Endometrium (tissue), 2 donors: ENCODE measurements at regions not wholly inside any gene's neighbourhood (a gene's known extent, or its start where the extent isn't known, plus 50 kb on each side); places are given as distances from the start of the nearest gene placed in this dataset.
"Not testable (repeated sequence)": the region's sequence is repeated elsewhere in the genome, so short reads cannot be mapped to it uniquely, and the experiment has no call there.

Source experiments
- FAIRE-seq: peaks from 2 replicates; lab custom pipeline; 2012; peaks lifted over from hg19 to GRCh38; lab: Jason Lieb, UNC
- donor health status: control.
- donor health status: control.

DNA sequence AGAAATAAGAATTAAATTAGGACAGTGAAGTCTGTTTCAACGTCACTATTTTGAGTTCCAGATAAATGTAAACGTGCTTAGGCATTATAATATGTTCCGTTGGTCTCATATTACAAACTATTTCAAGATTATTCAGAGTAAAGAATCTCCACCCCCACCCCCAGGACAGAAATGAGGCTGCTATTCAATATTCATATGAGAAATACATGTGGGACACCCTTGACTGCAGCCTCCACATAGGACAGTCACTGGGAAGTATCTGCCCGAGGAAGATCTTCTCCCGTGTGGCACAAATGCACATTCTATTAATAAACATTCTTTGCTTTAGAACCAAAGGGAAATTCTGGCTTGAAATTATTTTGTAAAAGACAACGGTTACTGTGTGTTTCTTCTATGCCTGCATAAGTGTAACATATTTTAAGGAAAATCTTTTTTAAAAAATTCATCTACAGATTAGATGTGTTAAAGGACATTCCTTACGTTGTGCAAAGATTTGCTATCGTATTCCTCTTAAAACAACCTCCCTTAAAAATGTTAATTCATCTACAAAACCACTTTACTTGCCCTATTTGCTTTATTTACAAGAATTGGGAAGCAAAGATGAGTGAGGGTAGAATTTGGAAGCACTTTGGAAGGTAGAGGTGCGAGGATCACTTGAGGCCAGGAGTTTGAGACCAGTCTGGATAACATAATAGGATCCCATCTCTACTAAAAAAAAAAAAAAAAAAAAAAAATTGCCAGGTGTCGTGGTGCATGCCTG is 148.3 kb upstream of the SOX14 start:
- no peak for FAIRE-seq

DNA sequence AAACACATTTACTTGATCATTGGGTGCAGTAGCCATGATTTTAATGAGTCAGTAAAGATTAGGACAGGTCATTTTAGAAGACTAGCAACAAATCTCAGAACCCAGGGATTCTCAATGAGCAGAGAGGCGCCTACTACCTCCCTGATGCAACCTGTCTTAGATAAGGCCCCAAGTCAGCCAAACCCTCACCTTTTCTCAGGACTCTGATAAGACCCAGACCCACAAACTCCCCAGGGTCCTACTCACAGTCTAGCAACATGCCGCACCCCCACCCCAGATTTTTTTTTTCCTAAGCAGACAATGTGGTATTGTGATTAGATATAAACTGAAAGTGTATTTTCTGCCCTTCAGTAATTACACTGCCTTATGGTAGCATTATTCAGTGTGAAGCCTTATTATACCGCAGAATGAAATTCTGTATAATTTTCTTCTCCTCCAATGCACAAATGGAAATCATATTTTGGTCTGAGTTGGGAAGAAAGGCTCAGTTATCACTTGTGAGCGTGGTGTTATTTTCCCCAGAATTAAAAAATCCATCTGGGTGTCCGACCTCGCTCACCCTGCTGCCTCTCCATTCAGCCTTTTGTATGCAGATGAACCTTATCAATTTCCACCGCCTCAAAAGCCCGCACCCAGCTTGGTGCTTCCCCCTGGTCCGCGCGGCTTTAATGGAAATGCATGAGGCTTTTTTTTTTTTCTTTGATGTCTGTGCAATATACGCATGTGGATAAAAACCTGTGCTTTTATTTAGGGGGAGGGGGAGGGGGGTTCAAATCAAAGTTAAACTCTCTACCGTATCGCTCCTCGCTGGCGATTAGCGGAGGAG is 122.0 kb upstream of the SOX14 start:
- no peak for FAIRE-seq

DNA sequence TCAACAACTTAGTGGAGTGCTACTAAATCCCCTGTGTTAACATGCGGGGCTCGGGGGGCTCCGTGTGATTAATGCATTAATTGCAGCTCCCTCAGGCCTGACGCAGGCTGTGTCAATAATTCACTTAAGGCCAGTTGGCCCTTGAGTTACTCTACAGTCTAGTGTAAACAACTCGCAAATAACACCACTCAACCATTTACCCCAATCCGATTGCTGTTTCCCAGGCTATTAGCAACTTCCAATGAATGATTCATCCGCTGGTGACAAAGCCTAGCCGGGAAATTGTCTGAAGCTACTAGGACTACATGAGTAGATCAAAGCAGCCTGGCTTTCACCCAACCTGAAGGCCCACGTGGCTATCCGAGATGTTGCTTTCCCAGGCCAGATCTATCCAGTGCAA is 121.3 kb upstream of the SOX14 start:
- FAIRE-seq: no peak

DNA sequence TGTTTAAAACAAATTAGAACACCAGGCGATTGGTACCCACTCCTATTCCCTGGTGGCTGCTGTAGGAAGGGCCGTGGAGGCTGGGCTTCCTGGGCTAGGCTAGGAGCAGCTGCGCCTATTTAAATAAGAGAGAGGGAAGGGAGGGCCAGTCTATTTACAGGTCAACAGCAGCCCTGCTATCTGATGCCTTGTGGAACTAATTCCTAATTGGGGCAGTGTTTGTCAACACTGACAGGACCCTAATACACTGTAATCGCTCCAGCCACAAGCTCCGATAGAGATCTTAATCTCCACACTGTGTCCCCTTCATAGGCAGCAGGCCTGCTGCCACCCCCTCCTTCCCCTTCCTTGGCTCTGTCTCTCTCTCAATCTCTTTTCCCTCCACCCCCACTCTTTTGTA is 116.9 kb upstream of the SOX14 start:
- FAIRE-seq: no peak

DNA sequence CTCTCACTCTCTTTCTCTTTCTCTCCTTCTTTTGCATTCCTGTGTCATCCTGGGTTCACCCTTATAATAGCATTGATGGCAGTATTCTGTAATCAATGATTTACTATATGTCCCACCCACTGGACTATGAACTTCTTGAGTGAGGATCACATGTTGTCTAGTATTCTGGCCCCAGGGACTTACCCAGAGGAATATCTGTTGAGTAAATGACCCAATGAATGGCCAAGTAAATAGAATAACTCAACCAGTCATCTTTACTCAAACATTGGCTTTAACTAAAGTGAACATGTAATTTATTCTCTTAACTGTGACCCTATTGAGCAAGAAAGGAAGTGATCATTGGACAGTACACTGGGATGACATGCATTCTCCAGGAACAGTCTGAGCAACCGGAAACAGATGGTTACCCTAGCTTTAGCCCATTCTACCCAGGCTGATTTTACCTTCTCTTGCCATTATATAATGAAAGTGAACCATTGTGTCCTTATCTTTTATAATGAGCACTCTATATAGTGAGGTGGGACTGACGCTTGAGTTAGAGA is 94.5 kb upstream of the SOX14 start:
- FAIRE-seq: no peak

DNA sequence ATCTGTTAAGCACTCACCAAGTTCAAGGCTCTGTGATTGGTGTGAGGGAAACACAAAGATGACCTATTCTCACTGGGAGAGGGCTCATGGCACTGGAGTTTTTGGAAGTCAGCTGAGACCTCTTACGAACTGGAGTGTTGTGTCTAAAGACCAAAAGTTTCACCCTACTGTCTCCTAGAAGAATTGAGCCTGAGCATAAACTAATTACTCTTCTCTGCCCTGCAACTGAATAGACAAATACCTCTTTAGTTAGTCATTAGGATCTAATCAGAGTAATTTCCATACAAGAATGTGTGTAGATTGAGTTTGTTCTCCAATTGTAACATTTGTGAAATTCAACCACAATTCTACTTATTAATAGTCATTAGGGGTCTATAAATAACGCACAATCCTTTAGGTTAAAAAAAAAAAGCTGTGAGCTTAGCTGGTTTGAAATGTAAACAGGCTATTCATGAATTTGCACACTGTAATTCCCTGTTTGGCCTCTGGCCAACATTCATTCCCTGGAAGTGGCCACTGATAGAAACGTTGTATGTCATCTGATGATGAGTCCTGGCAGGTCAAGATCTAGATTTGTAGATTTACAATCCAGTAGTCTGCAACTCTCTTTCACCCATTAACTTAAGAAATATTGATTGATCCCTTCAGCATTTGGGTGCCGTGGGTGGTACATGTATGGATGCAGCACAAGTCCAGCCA is 76.8 kb upstream of the SOX14 start:
- FAIRE-seq: no peak

DNA sequence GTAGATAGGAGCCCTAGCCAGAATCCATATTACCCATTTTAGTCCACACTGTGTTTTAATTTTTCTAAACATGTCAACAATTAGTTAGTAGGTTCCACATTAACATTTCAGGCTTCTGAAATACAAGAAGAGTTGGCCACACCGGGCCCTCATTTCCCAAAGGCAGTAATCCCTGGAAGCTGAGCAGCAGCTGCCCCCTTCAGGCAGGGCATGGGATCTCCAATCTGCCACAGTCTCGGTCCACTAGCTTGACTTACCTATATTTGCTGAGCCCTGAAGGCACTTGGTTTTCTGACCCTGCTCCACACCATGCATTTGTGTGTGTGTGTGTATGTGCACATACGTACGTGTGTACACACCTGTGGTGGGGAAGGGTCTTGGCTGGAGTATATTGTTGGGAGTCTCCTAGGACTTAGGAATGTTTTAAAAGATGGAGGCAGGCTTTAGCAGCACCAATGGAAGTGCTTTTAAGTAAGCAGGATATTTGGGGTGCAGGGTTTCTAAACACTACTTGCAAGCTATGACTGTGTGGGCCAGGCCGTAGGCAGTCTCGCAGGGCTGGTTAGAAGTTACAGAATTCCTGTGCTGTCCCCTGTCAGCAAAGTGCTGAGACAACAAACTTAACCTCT is 71.2 kb upstream of the SOX14 start:
- FAIRE-seq: no peak

DNA sequence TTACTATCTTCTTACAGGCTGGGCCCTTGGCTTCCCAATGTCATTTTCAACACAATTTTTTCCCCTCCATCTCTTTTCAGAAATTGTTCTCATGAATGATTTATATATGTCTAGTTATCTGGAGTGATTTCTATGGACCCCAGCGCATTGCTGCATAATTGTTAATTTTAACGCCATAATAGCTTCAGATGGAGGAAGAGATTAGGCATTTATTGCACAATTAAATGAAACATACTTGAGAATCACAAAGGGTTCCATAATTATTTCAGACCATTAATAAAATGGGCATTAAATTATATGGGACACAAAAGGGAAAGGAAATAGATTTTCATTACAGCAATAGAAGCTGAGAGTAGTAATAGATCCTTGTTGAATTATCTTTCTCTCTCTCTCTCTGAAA is 70.3 kb upstream of the SOX14 start:
- FAIRE-seq: no peak

DNA sequence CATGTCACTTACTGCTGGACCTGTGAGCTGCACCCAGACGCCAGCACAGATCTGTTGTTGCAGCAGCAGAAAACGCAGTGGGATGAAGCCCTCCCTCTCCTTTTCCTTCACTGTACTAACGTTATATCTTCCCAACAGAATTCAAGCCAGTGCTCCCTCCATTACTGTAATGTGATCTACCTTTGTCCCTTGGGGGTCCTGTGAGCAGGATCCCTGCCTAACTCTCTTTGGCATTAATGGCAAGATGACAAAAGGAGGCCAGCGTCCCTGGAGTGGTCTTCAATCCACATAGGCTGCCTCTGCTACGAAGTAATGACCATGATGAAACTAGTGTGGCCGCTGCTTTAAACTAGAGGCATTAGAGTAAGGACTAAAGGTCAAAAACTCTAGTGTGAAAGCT is 69.3 kb upstream of the SOX14 start:
- FAIRE-seq: no peak

DNA sequence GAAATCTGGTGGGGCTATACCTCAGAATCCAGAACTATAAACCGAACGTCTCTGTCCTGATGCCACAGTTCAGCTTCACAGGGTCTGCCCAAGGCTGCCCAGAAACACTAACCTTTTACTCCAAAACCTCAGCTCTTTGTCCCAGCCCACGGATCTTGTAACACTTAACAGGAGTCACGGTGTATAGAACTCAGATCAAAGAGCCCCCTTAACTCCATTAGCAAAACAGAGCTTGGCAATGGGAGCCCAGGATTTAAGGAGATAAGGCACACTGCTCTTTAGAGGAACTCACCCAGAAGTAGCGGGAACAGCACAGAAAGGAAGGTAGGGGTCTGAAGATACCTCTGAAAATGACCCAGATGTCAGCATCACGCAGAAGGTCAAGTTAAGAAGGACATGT is 68.8 kb upstream of the SOX14 start:
- FAIRE-seq: no peak

DNA sequence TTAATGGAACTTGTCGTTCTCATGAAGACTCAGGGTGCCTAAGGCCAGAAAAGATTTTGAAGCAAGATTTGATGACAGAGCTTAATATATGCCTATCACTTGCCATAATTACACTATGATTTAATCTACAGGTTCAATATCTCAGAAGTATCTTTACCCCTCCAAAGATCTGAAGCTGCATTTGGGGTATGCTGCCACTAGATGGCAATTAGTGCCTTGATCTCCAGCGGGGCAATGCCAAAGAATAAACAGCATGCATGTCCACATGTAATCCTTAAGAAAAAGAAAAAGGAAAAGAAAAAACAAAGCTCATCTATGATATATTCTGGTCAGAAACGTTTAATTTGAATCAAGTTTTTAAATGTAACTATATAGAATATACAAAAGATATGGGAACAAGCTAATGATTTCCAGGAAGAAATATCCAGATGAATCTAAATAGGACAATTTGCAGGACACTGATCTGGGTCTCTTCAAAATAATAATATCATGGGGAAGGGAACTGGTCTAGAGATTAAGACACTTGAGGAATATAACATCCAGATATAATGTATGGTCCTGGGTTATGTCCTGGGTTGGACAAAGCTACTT is 55.0 kb upstream of the SOX14 start:
- no peak for FAIRE-seq

DNA sequence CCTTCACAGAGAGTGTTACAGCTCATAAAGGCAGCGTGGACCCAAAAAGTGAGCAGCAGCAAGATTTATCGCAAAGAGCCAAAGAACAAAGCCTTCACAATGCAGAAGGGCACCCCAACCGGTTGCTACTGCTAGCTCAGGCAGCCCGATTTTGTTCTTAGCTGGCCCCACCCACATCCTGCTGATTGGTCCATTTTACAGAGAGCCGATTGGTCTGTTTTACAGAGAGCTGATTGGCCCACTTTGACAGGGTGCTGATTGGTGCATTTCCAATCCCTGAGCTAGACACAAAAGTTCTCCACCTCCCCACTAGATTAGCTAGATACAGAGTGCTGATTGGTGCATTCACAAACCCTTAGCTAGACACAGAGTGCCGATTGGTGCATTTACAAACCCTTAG is 50.1 kb upstream of the SOX14 start:
- FAIRE-seq: not testable (repeated sequence)
